ENCODE measurements at regions not wholly inside any gene's neighbourhood (a gene's known extent, or its start where the extent isn't known, plus 50 kb on each side); places are given as distances from the start of the nearest gene placed in this dataset.

GRCh38 chr12:92342574-92342973 lies 196.9 kb upstream of the BTG1 start:
- H3K27me3 Mint-ChIP-seq, result no peaks in the 10 kb centered on the region
- no peaks in the 10 kb centered on the region for H3K36me3 Mint-ChIP-seq
- H3K4me3 Mint-ChIP-seq, result no peak overlapping the region
- peaks cover 18 to 27% (median 22%) of the 10 kb centered on the region in 3 donors for H3K4me1 Mint-ChIP-seq
- peaks cover 0 to 2% (median 0%) of the 10 kb centered on the region in 3 donors for H3K9me3 Mint-ChIP-seq
- H3K27ac Mint-ChIP-seq, result peak overlapping the region in 1 of 3 donors; percentile 83

DNA sequence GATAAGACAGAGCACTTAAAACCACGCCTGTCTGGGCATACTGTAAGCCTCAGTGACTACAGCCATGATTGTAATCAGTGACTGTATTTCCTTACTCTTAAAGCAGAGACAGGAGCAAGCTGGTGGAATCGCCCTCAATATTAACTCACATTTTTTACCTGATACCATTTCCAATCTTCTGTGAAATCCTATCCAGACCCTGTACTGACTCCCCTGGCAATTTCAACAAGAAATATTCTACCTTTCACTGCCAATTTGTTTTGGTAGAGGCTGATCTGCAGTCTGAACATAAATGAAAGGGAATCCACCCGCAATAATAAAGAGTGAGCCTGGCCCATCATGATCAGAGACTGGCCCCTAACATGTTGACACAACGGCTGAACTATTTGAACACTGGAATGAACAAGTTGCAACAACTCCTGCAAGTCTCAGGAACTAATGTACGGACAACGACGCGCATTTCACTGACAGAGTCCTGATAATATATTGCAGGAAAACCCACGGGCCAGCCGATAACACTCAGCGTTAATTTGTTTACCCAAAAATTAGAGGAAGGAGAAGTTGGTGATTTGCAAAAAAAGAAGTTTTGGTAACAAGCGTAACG lies 195.5 kb upstream of the BTG1 start:
- no peaks in the 10 kb centered on the region for H3K36me3 Mint-ChIP-seq
- peaks cover 18 to 27% (median 22%) of the 10 kb centered on the region in 3 donors for H3K4me1 Mint-ChIP-seq
- peak overlapping the region; percentile 69 to 91 (median 80) for H3K4me3 Mint-ChIP-seq
- peaks cover 0 to 2% (median 0%) of the 10 kb centered on the region in 3 donors for H3K9me3 Mint-ChIP-seq
- peak overlapping the region; percentile 9 to 93 (median 83) for H3K27ac Mint-ChIP-seq
- H3K27me3 Mint-ChIP-seq, result no peaks in the 10 kb centered on the region

GRCh38 chr12:92340441-92341064 lies 194.9 kb upstream of the BTG1 start:
- H3K4me1 Mint-ChIP-seq, result peaks cover 18 to 27% (median 21%) of the 10 kb centered on the region in 3 donors
- H3K4me3 Mint-ChIP-seq, result peak overlapping the region; percentile 69 to 91 (median 80)
- H3K27ac Mint-ChIP-seq, result peak overlapping the region; percentile 9 to 93 (median 83)

GRCh38 chr12:92340003-92340402 lies 194.4 kb upstream of the BTG1 start:
- H3K36me3 Mint-ChIP-seq, result no peaks in the 10 kb centered on the region
- no peak overlapping the region for H3K27ac Mint-ChIP-seq

More at GRCh38 chr12:92340441-92341064, 194.9 kb upstream of the BTG1 start:
- Mint-ChIP-seq H3K9me3 (no peaks in the 10 kb centered on the region), H3K36me3 (no peaks in the 10 kb centered on the region), H3K27me3 (no peaks in the 10 kb centered on the region)

GRCh38 chr12:92339198-92339821 lies 193.7 kb upstream of the BTG1 start:
- no peak overlapping the region for H3K4me3 Mint-ChIP-seq
- H3K27me3 Mint-ChIP-seq, result no peaks in the 10 kb centered on the region
- H3K4me1 Mint-ChIP-seq, result peaks cover 21 to 27% (median 22%) of the 10 kb centered on the region in 3 donors
- no peaks in the 10 kb centered on the region for H3K9me3 Mint-ChIP-seq
- H3K36me3 Mint-ChIP-seq, result no peaks in the 10 kb centered on the region
- H3K27ac Mint-ChIP-seq, result no peak overlapping the region

More at GRCh38 chr12:92340003-92340402, 194.4 kb upstream of the BTG1 start:
- Mint-ChIP-seq H3K27me3 (no peaks in the 10 kb centered on the region), H3K4me1 (peaks cover 18 to 27% (median 21%) of the 10 kb centered on the region in 3 donors), H3K4me3 (no peak overlapping the region), H3K9me3 (no peaks in the 10 kb centered on the region)

- no peak overlapping the region for H3K4me3 Mint-ChIP-seq
- no peaks in the 10 kb centered on the region for H3K27me3 Mint-ChIP-seq
- peaks cover 21 to 27% (median 27%) of the 10 kb centered on the region in 3 donors for H3K4me1 Mint-ChIP-seq
- no peaks in the 10 kb centered on the region for H3K36me3 Mint-ChIP-seq
- H3K9me3 Mint-ChIP-seq, result no peaks in the 10 kb centered on the region
- H3K27ac Mint-ChIP-seq, result peak overlapping the region in 1 of 3 donors; percentile 18
These were observed 193.0 kb upstream of the BTG1 start for GRCh38 chr12:92338671-92339070.

- no peak overlapping the region for H3K27ac Mint-ChIP-seq
- no peak overlapping the region for H3K4me3 Mint-ChIP-seq
- H3K9me3 Mint-ChIP-seq, result no peaks in the 10 kb centered on the region
- peaks cover 24 to 32% (median 32%) of the 10 kb centered on the region in 3 donors for H3K4me1 Mint-ChIP-seq
- H3K36me3 Mint-ChIP-seq, result no peaks in the 10 kb centered on the region
- no peaks in the 10 kb centered on the region for H3K27me3 Mint-ChIP-seq
These were observed 192.5 kb upstream of the BTG1 start for GRCh38 chr12:92338102-92338501.

DNA sequence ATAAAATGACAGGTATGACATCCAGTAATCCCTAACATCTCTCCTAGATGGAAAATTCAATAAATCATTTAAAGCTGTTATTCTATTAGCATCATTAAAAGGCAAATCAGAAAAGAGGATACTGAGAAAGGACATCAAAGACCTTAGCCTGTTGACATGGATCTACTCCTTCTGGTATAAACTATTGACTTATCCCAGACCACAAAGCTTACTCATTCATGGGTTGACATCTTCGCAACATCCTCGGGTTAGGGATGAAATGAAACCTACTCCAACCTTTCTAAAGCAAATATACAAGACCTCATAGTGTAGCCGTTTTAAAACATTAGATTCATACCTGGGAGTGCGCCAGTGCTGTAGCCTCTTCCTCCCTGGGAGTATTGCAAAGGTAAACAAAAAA lies 191.5 kb upstream of the BTG1 start:
- peak overlapping the region in 1 of 3 donors; percentile 20 for H3K27ac Mint-ChIP-seq
- H3K9me3 Mint-ChIP-seq, result no peaks in the 10 kb centered on the region
- no peak overlapping the region for H3K4me3 Mint-ChIP-seq
- no peaks in the 10 kb centered on the region for H3K36me3 Mint-ChIP-seq
- H3K27me3 Mint-ChIP-seq, result no peaks in the 10 kb centered on the region
- peaks cover 21 to 38% (median 32%) of the 10 kb centered on the region in 3 donors for H3K4me1 Mint-ChIP-seq

GRCh38 chr12:92336641-92337040 lies 191.0 kb upstream of the BTG1 start:
- Mint-ChIP-seq H3K27ac (no peak overlapping the region), H3K36me3 (no peaks in the 10 kb centered on the region), H3K9me3 (no peaks in the 10 kb centered on the region), H3K4me3 (no peak overlapping the region), H3K4me1 (peaks cover 19 to 35% (median 32%) of the 10 kb centered on the region in 3 donors), H3K27me3 (no peaks in the 10 kb centered on the region)

DNA sequence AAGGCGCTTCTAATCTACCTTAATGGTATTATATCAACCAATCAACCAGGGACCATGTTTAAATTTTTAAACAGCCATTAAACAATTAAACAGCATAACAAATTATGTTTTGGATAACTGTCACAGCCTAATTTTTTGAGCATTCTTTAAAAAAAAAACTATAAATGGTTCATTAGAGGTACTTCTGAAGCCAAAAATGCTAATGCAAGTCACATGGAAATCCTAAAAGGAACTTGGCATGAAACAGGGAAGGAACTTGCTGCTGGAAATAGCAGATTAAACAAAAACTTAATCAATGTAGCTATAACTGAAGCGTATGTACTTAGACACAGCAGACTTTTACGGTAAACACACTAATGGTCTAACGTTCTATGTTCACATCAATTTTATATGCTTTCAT lies 190.2 kb upstream of the BTG1 start:
- Mint-ChIP-seq H3K36me3 (no peaks in the 10 kb centered on the region), H3K27ac (no peak overlapping the region), H3K27me3 (no peaks in the 10 kb centered on the region), H3K4me3 (no peak overlapping the region), H3K9me3 (no peaks in the 10 kb centered on the region), H3K4me1 (peaks cover 14 to 27% (median 24%) of the 10 kb centered on the region in 3 donors)

GRCh38 chr12:92334552-92334951 lies 188.9 kb upstream of the BTG1 start:
- Mint-ChIP-seq H3K36me3 (no peaks in the 10 kb centered on the region), H3K27me3 (no peaks in the 10 kb centered on the region), H3K4me3 (no peak overlapping the region), H3K4me1 (peaks cover 10 to 19% (median 19%) of the 10 kb centered on the region in 3 donors), H3K27ac (no peak overlapping the region), H3K9me3 (no peaks in the 10 kb centered on the region)

- no peak overlapping the region for H3K4me3 Mint-ChIP-seq
- H3K9me3 Mint-ChIP-seq, result no peaks in the 10 kb centered on the region
- no peak overlapping the region for H3K27ac Mint-ChIP-seq
- H3K27me3 Mint-ChIP-seq, result no peaks in the 10 kb centered on the region
- H3K36me3 Mint-ChIP-seq, result no peaks in the 10 kb centered on the region
- peaks cover 8 to 20% (median 18%) of the 10 kb centered on the region in 3 donors for H3K4me1 Mint-ChIP-seq
These were observed 186.9 kb upstream of the BTG1 start for GRCh38 chr12:92332552-92332951.

DNA sequence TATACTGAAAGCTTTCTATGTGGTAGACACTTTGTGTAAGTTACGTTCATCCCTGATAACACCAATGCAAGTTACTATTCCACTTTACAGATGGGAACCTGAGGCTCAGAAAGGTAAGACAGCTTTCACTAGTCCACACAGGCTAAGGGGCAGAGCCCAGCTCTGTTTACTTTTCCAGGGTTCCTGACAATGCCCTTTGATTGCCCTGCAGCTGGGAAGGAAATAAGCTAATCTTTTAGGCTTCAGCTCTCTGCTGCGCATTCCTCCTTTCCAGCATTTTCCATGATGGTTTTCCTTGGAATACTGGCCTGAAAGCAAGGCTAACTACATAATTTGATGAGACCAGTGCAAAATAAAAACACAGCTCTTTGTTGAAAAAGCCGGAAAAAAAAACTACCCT lies 185.7 kb upstream of the BTG1 start:
- H3K36me3 Mint-ChIP-seq, result no peaks in the 10 kb centered on the region
- H3K9me3 Mint-ChIP-seq, result no peaks in the 10 kb centered on the region
- no peak overlapping the region for H3K4me3 Mint-ChIP-seq
- H3K4me1 Mint-ChIP-seq, result peaks cover 17 to 27% (median 26%) of the 10 kb centered on the region in 3 donors
- H3K27ac Mint-ChIP-seq, result no peak overlapping the region
- H3K27me3 Mint-ChIP-seq, result no peaks in the 10 kb centered on the region

DNA sequence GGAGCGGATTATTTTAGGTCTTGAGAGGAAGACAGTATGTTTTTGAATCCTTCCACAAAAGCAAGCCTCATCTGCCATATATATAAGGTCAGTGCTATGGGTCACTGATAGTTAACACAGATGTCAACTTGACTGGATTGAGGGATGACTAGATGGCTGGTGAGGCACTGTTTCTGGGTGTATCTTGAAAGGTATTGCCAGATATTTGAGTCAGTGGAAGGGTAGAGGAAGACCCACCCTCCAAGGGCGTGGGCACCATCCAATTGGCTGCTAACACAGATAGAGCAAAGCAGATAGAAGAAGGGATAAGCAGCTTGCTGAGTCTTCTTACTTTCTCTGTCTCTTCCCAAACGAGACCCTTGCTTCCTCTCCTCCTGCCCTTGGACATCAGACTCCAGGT lies 185.0 kb upstream of the BTG1 start:
- Mint-ChIP-seq H3K4me1 (peaks cover 17 to 29% (median 27%) of the 10 kb centered on the region in 3 donors), H3K36me3 (no peaks in the 10 kb centered on the region), H3K4me3 (no peak overlapping the region), H3K27me3 (no peaks in the 10 kb centered on the region), H3K9me3 (peaks cover 0 to 4% (median 0%) of the 10 kb centered on the region in 3 donors), H3K27ac (peak overlapping the region in 1 of 3 donors; percentile 40)

- H3K4me1 Mint-ChIP-seq, result peaks cover 14 to 25% (median 17%) of the 10 kb centered on the region in 3 donors
- H3K27ac Mint-ChIP-seq, result no peak overlapping the region
- H3K36me3 Mint-ChIP-seq, result peaks cover 1% of the 10 kb centered on the region
- H3K4me3 Mint-ChIP-seq, result peak overlapping the region in 1 of 4 donors; percentile 49
- peaks cover 4 to 9% (median 6%) of the 10 kb centered on the region in 3 donors for H3K9me3 Mint-ChIP-seq
- H3K27me3 Mint-ChIP-seq, result no peaks in the 10 kb centered on the region
These were observed 181.2 kb upstream of the BTG1 start for GRCh38 chr12:92326877-92327276.

All from IgD-negative memory B cell (primary cell).